HS-5 (cell line): ENCODE measurements at regions not wholly inside any gene's neighbourhood (a gene's known extent, or its start where the extent isn't known, plus 50 kb on each side); places are given as distances from the start of the nearest gene placed in this dataset.
A peak's percentile ranks its signal among the peaks of the same experiment; 100 is the strongest.

Source experiments
- DNase-seq: peaks from one replicate; pipeline ENCODE4 v3.0.0-alpha.2; 2012; ENCODE audit warnings: low read depth

- DNase-seq = no peak
These were observed 92.3 kb upstream of the LRIG1 start for GRCh38 chr3:66592927-66593625.

- DNase-seq = peak; percentile 94
These were observed 93.2 kb upstream of the LRIG1 start for GRCh38 chr3:66593978-66594377.

GRCh38 chr3:66597308-66597863, 96.6 kb upstream of the LRIG1 start:
- DNase-seq = no peak

DNA sequence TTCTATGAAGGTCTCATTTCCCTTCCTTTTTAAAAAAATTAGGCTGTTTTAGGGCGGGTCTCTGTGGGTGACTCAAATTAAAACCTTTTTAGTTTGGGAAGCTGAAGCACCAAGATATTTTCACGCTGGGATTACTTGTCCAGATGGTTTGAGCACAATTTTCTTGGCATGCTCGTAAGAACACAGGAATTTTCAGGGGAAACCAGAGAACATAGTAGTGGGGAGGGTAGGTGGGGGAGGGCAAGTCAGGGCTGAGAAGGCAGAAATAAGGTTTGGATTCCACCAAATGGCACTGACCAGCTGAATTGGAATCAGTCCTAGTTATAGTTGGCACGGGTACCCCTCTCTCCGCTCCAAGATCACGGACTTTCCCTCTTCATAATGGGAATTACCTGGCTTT, 97.3 kb upstream of the LRIG1 start:
- peak; percentile 56 for DNase-seq

DNA sequence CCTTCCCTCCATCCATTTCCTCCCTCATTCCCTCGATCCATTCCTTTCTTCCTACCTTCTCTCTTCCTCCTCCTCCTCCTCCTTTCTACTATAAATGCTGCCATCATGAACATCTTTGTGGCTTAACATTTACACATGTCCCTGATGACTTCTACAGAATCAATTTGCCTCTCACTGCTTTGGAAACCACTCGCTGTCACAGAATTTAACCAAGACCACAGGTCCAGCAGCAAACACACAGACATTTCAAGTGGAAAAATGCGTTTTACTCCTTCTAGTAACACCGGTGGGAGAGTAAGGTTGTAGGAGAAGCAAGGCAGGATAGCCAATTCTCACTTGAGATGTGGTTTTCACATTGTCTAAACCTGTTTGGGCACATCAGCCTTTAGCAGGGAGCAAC, 101.4 kb upstream of the LRIG1 start:
- DNase-seq = no peak

DNA sequence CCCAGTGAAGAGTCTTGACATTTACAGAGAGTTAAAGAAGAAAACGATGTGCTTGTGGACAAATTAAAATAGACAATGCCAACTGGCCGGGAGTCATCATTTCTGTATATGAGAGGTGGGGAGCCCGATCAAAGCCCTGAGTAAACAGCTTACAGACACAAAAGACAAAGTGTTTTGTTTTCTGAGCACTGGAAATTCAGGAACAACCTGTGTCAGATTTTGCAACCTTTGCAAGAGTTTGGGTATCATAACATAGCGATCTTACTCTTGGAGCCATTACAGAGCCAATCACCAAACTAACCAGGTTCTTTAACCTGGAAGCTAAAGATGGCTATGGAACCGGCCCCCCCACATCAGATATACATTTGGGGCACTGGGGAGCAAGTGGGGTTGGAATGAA, 101.9 kb upstream of the LRIG1 start:
- DNase-seq = no peak

GRCh38 chr3:66603151-66603611, 102.4 kb upstream of the LRIG1 start:
- DNase-seq = no peak

GRCh38 chr3:66604481-66604880, 103.7 kb upstream of the LRIG1 start:
- DNase-seq = no peak

- DNase-seq = no peak
These were observed 105.3 kb upstream of the LRIG1 start for GRCh38 chr3:66606126-66606525.

GRCh38 chr3:66606868-66607267, 106.0 kb upstream of the LRIG1 start:
- DNase-seq = no peak

GRCh38 chr3:66609660-66610561, 109.1 kb upstream of the LRIG1 start:
- DNase-seq = no peak

- no peak for DNase-seq
These were observed 109.7 kb upstream of the LRIG1 start for GRCh38 chr3:66610562-66610909.

GRCh38 chr3:66615643-66616301, 115.0 kb upstream of the LRIG1 start:
- DNase-seq = no peak

- no peak for DNase-seq
These were observed 116.5 kb upstream of the LRIG1 start for GRCh38 chr3:66617351-66617750.

- DNase-seq = no peak
These were observed 117.2 kb upstream of the LRIG1 start for GRCh38 chr3:66618066-66618465.

DNA sequence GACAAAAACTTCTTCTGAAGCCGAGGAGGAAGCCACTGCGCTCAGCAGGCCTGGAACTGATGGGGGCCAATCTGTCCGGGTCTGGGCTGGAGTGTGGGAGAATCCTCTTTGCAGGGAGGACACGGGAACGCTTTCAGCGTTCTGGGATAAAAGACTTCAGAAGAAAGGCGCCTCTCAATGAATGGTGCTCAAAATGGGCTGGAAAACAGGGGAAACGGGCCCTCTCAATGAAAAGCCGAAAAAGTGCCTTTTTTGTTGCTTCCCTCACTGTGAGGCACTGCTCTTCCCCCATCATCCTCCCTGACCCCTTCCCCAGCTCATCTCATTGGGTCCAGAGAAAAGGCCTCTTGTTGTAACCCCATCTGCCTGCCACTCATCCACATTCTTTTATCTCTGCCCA, 119.5 kb upstream of the LRIG1 start:
- DNase-seq = no peak

DNA sequence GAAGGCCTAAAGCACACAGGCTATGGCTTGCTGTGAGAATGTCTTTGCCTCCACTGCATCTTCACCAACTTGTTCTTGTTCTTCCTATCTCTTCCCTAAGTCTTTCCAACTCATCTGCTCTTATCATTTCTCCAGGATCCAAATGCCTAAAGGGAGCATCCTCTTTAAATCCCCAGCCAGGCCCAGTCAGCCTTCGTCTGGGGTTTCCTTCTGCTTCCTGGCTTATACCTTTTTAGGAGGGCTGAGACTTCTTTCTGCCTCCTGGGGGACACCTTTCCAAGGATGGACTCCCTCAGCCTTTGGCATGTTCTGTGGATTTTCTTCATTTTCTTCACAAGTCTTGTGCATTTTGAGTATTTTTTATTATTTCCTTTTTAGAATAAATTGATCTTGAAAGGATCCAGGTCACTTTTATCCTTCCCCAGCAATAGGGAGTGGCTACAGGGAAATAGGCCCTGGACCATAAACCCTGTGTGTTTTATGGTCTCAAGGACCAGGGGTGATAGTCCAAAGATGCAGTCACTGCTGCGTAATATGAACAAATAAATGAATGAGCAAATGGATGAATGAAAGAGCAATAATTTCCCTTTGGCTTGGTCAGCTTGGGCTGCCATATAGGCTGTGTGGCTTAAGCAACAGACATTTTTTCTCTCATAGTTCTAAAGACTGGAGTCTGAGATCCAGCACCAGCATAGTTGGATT, 122.1 kb upstream of the LRIG1 start:
- no peak for DNase-seq

GRCh38 chr3:66625505-66626216, 124.8 kb upstream of the LRIG1 start:
- no peak for DNase-seq

- no peak for DNase-seq
These were observed 128.5 kb upstream of the LRIG1 start for GRCh38 chr3:66629150-66629981.

- no peak for DNase-seq
These were observed 129.2 kb upstream of the LRIG1 start for GRCh38 chr3:66629982-66630368.
